Caco-2 (cell line): ENCODE measurements at regions not wholly inside any gene's neighbourhood (a gene's known extent, or its start where the extent isn't known, plus 50 kb on each side); places are given as distances from the start of the nearest gene placed in this dataset.

Experiments used
- BruUV-seq: library from RNA; stranded (reverse); fragments of 400-500 nt; replicated peaks from 2 replicates; lab custom pipeline; 2021; lab: Mats Ljungman, UMichigan
- CTCF ChIA-PET: fragments of 300-600 bp; sonication (Branson Sonifier 250); formaldehyde crosslinking; loops from one replicate; lab custom pipeline; 2022; ENCODE audit warnings: antibody characterized with exemption; lab: Charles Lee
- POLR2A ChIA-PET: fragments of 300-600 bp; sonication (Branson Sonifier 250); formaldehyde crosslinking; loops from one replicate; lab custom pipeline; 2022; ENCODE audit warnings: antibody characterized with exemption; lab: Charles Lee
- DNase-seq, 2 experiments: peaks; one replicate each; pipeline versions ENCODE4 v3.0.0 to v3.0.0-alpha.2; 2020 to 2022
- H3K27me3 ChIP-seq: replicated peaks from 2 replicates; pipeline ENCODE4 v1.6.0; 2011; ENCODE audit warnings: low read length; ENCODE audit not compliant: control insufficient read depth, insufficient read depth
- H3K36me3 ChIP-seq: 2 replicates; pipeline ENCODE4 v1.5.1; 2011; ENCODE audit warnings: low read length; ENCODE audit not compliant: control insufficient read depth, insufficient read depth
- H3K4me1 ChIP-seq: fragments of 250-450 bp; sonication (Bioruptor Pico); 2 replicates; pipeline ENCODE4 v1.5.1; 2020; ENCODE audit warnings: mild to moderate bottlenecking
- H3K4me3 ChIP-seq: 2 replicates; pipeline ENCODE4 v1.5.1; 2011; ENCODE audit warnings: low read depth, mild to moderate bottlenecking, control low read depth, low read length
- H3K9me3 ChIP-seq: fragments of 250-450 bp; sonication (Bioruptor Pico); 2 replicates; pipeline ENCODE4 v1.5.1; 2020; ENCODE audit warnings: mild to moderate bottlenecking, moderate library complexity
- H3K27ac Mint-ChIP-seq: one replicate; pipeline ENCODE4 v1.8.0; 2022; ENCODE audit warnings: mixed read lengths; ENCODE audit not compliant: unreplicated experiment
- H3K27me3 Mint-ChIP-seq: one replicate; pipeline ENCODE4 v1.8.0; 2022; ENCODE audit warnings: mixed read lengths; ENCODE audit not compliant: insufficient read depth, unreplicated experiment
- H3K36me3 Mint-ChIP-seq: one replicate; pipeline ENCODE4 v1.8.0; 2022; ENCODE audit warnings: mild to moderate bottlenecking, mixed read lengths; ENCODE audit not compliant: insufficient read depth, unreplicated experiment
- H3K4me1 Mint-ChIP-seq: one replicate; pipeline ENCODE4 v1.8.0; 2022; ENCODE audit warnings: low read depth, mixed read lengths; ENCODE audit not compliant: unreplicated experiment
- H3K4me3 Mint-ChIP-seq: one replicate; pipeline ENCODE4 v1.8.0; 2022; ENCODE audit warnings: mild to moderate bottlenecking, moderate library complexity, mixed read lengths; ENCODE audit not compliant: unreplicated experiment
- H3K9me3 Mint-ChIP-seq: one replicate; pipeline ENCODE4 v1.8.0; 2022; ENCODE audit warnings: mixed read lengths; ENCODE audit not compliant: unreplicated experiment
- intact Hi-C: fragments of 100-400 bp; cut with micrococcal nuclease; formaldehyde crosslinking; loops from one replicate; pipeline ENCODE4 v1.10.0; 2022; ENCODE audit not compliant: unreplicated experiment
- TF ChIP-seq, protein P1 (sequence below), 2 experiments: fragments of 200-600 bp in 1 of 2; IDR thresholded peaks; 1 replicate in 1 of 2; 2 replicates in 1 of 2; pipeline versions ENCODE4 v1.5.1 to v1.8.0; 2011 to 2022; ENCODE audit warnings: antibody characterized with exemption in 1 of 2, control low read depth in 1 of 2, inconsistent platforms in 1 of 2, low read depth in 1 of 2, low read length in 1 of 2, mild to moderate bottlenecking in 1 of 2, moderate library complexity in 1 of 2; ENCODE audit not compliant: insufficient read depth in 1 of 2, severe bottlenecking in 1 of 2, unreplicated experiment in 1 of 2

DNA sequence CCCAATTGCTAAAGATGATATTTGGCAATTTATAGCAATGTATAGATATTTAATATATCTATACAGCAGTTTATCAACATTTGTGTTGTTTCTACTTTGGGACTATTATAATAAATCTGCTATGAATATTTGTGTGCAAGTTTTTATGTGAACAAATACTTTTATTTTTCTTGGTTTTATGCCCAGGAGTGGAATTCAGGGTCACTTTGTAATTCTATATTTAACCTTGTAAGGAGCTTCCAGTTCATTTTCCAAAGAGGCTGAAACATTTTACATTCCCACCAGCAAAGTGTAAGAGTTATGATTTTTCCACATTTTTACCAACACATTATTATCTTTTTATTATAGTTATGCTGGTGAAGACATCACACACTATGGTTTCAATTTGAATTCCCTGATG is 801.3 kb downstream of the PCDH18 start:
- no peaks in the 10 kb centered on the region for H3K4me1 Mint-ChIP-seq
- H3K4me1 ChIP-seq, result no peaks in the 10 kb centered on the region
- H3K9me3 ChIP-seq, result no peaks in the 10 kb centered on the region
- H3K27ac Mint-ChIP-seq, result no peak overlapping the region
- no peaks in the 10 kb centered on the region for H3K36me3 ChIP-seq
- no peak overlapping the region for H3K4me3 ChIP-seq
- ChIA-PET POLR2A (no interaction called here), CTCF (no interaction called here)
- intact Hi-C loops, result no loop called here
- no peaks in the 10 kb centered on the region for H3K27me3 ChIP-seq
- TF ChIP-seq, protein P1, sequence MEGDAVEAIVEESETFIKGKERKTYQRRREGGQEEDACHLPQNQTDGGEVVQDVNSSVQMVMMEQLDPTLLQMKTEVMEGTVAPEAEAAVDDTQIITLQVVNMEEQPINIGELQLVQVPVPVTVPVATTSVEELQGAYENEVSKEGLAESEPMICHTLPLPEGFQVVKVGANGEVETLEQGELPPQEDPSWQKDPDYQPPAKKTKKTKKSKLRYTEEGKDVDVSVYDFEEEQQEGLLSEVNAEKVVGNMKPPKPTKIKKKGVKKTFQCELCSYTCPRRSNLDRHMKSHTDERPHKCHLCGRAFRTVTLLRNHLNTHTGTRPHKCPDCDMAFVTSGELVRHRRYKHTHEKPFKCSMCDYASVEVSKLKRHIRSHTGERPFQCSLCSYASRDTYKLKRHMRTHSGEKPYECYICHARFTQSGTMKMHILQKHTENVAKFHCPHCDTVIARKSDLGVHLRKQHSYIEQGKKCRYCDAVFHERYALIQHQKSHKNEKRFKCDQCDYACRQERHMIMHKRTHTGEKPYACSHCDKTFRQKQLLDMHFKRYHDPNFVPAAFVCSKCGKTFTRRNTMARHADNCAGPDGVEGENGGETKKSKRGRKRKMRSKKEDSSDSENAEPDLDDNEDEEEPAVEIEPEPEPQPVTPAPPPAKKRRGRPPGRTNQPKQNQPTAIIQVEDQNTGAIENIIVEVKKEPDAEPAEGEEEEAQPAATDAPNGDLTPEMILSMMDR (IDR thresholded peaks at IDR 0.05; ENCODE audit: insufficient read depth in 1 of 2, low read depth in 1 of 2, low read length in 1 of 2, severe bottlenecking in 1 of 2, unreplicated experiment in 1 of 2), result no peak
- no peak overlapping the region for H3K4me3 Mint-ChIP-seq
- BruUV-seq, result no TSS peak
- DNase-seq, result no peak
- no peaks in the 10 kb centered on the region for H3K36me3 Mint-ChIP-seq
- no peaks in the 10 kb centered on the region for H3K9me3 Mint-ChIP-seq
- H3K27me3 Mint-ChIP-seq, result peaks cover 7% of the 10 kb centered on the region

DNA sequence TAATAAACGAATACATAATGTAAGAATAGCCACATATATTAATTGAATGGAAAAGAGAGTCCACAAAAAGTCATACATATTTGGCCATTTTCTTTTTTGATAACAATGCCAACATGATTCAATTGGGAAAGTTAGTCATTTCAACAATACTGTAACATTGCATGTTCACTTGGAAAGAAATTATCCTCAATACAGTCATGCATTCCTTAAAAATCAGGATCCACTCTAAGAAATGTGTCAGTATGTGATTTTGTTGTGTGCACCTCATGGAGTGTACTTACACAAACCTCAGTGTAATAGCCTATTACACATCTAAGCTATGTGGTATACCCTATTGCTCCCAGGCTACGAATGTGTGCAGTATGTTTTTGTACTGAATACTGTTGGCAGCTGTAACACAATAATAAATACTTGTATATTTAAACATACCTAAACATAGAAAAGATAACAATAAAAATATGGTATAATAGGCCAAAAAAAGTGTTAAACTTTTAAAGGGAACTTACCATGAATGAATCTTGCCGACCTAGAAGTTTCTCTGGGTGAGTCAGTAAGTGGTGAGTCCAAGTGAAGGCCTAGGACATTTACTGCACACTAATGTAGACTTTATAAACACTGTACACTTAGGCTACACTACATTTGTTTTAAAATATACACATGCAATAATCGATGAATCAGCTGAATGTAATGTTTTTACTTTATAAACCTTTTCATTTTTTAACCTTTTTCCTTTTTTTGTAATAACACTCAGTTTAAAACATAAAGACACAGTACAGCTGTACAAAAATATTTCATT is 806.8 kb downstream of the PCDH18 start:
- H3K36me3 ChIP-seq, result no peaks in the 10 kb centered on the region
- no peak overlapping the region for H3K27ac Mint-ChIP-seq
- ChIA-PET POLR2A (no interaction called here), CTCF (no interaction called here)
- H3K27me3 Mint-ChIP-seq, result peaks cover 9% of the 10 kb centered on the region
- H3K4me3 ChIP-seq, result no peak overlapping the region
- BruUV-seq, result no TSS peak
- intact Hi-C loops, result no loop called here
- H3K4me1 Mint-ChIP-seq, result no peaks in the 10 kb centered on the region
- TF ChIP-seq, protein P1 (IDR thresholded peaks at IDR 0.05; ENCODE audit: insufficient read depth in 1 of 2, low read depth in 1 of 2, low read length in 1 of 2, severe bottlenecking in 1 of 2, unreplicated experiment in 1 of 2), result no peak
- DNase-seq, result no peak
- H3K4me3 Mint-ChIP-seq, result no peak overlapping the region
- H3K36me3 Mint-ChIP-seq, result no peaks in the 10 kb centered on the region
- no peaks in the 10 kb centered on the region for H3K9me3 ChIP-seq
- H3K4me1 ChIP-seq, result no peaks in the 10 kb centered on the region
- no peaks in the 10 kb centered on the region for H3K27me3 ChIP-seq
- no peaks in the 10 kb centered on the region for H3K9me3 Mint-ChIP-seq

DNA sequence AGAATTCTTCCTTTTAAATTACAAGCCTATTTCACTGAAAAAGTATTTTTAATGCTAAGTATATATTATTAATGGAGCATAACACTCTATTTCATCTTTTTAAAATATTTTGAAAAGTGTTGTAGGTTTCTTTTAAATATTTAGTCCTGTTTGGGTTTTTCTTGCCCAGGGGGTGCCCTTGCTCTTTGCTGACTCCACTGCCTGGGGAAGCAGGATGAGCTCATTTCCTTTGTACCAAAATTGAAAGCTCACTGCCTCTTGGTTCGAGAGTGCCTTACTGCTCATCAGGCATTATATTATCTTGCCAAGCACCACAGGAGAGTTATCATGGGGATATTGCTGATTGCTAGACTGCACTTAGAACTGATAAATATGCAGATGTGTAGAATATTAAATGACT is 819.2 kb downstream of the PCDH18 start:
- no TSS peak for BruUV-seq

More for the DNA sequence above, 819.2 kb downstream of the PCDH18 start:
- Histone ChIP-seq H3K36me3 (no peaks in the 10 kb centered on the region), H3K4me3 (no peak overlapping the region), H3K27me3 (no peaks in the 10 kb centered on the region), H3K4me1 (no peaks in the 10 kb centered on the region), H3K9me3 (no peaks in the 10 kb centered on the region)
- H3K9me3 Mint-ChIP-seq, result no peaks in the 10 kb centered on the region
- H3K36me3 Mint-ChIP-seq, result no peaks in the 10 kb centered on the region
- intact Hi-C loops, result no loop called here
- TF ChIP-seq, protein P1 (IDR thresholded peaks at IDR 0.05; ENCODE audit: insufficient read depth in 1 of 2, low read depth in 1 of 2, low read length in 1 of 2, severe bottlenecking in 1 of 2, unreplicated experiment in 1 of 2), result no peak
- no peak overlapping the region for H3K27ac Mint-ChIP-seq
- H3K27me3 Mint-ChIP-seq, result no peaks in the 10 kb centered on the region
- POLR2A ChIA-PET, result no interaction called here
- H3K4me3 Mint-ChIP-seq, result no peak overlapping the region
- no peak for DNase-seq
- CTCF ChIA-PET, result no interaction called here
- no peaks in the 10 kb centered on the region for H3K4me1 Mint-ChIP-seq
